IMR-90 (cell line): ENCODE measurements at regions not wholly inside any gene's neighbourhood (a gene's known extent, or its start where the extent isn't known, plus 50 kb on each side); places are given as distances from the start of the nearest gene placed in this dataset.

Experiments used
- ATAC-seq: fragments of 200-7000 bp; cut with Tn5 transposase; 2 replicates; pipeline ENCODE4 v1.9.1; 2020; ENCODE audit warnings: low read depth, mild to moderate bottlenecking, moderate library complexity
- BruUV-seq: library from RNA; stranded (reverse); fragments of 400-500 nt; replicated peaks from 2 replicates; lab custom pipeline; 2021; lab: Mats Ljungman, UMichigan
- CTCF ChIA-PET: fragments of 300-600 bp; formaldehyde crosslinking; extraction: SDS; loops from one replicate; lab custom pipeline; 2021; ENCODE audit warnings: antibody characterized with exemption; lab: Yijun Ruan, JAX
- POLR2A ChIA-PET: fragments of 300-600 bp; sonication (Branson Sonifier 250); formaldehyde crosslinking; loops from one replicate; lab custom pipeline; 2022; ENCODE audit warnings: antibody characterized with exemption; ENCODE audit not compliant: unreplicated experiment; lab: Charles Lee
- DNase-seq: peaks from one replicate; pipeline ENCODE4 v3.0.0; 2013
- H2AFZ ChIP-seq: replicated peaks from 2 replicates; pipeline ENCODE3; 2013; ENCODE audit warnings: low read length, mild to moderate bottlenecking; ENCODE audit not compliant: poor library complexity
- H2AK5ac ChIP-seq: 2 replicates; pipeline ENCODE4 v1.6.1; 2013; ENCODE audit warnings: low read depth, low read length, inconsistent platforms
- H2AK9ac ChIP-seq: replicated peaks from 2 replicates; pipeline ENCODE3; 2013; ENCODE audit warnings: mild to moderate bottlenecking, low read depth, low read length, moderate library complexity; ENCODE audit not compliant: poor library complexity
- H2BK120ac ChIP-seq: 2 replicates; pipeline ENCODE4 v1.6.1; 2013; ENCODE audit warnings: low read depth, low read length, inconsistent platforms
- H2BK15ac ChIP-seq: 3 replicates; pipeline ENCODE4 v1.6.1; 2013; ENCODE audit warnings: low read depth, low read length, inconsistent platforms
- H2BK20ac ChIP-seq: 2 replicates; pipeline ENCODE4 v1.6.1; 2013; ENCODE audit warnings: low read depth, mild to moderate bottlenecking, inconsistent platforms, low read length, moderate library complexity
- H2BK5ac ChIP-seq: 2 replicates; pipeline ENCODE4 v1.6.1; 2013; ENCODE audit warnings: mild to moderate bottlenecking, low read depth, low read length, inconsistent platforms; ENCODE audit not compliant: poor library complexity, severe bottlenecking
- H3K14ac ChIP-seq: replicated peaks from 2 replicates; pipeline ENCODE4 v1.6.1; 2013; ENCODE audit warnings: low read depth, low read length, inconsistent platforms
- H3K18ac ChIP-seq: 2 replicates; pipeline ENCODE4 v1.6.1; 2013; ENCODE audit warnings: low read depth, low read length, control low read depth
- H3K23ac ChIP-seq: 2 replicates; pipeline ENCODE4 v1.6.1; 2013; ENCODE audit warnings: low read depth, low read length, inconsistent platforms
- H3K27ac ChIP-seq: 2 replicates; pipeline ENCODE4 v1.5.1; 2013; ENCODE audit warnings: mild to moderate bottlenecking, control low read depth, low read length; ENCODE audit not compliant: insufficient read depth
- H3K27me3 ChIP-seq: 2 replicates; pipeline ENCODE4 v1.6.1; 2013; ENCODE audit warnings: low read length; ENCODE audit not compliant: control insufficient read depth, insufficient read depth
- H3K36me3 ChIP-seq: 2 replicates; pipeline ENCODE4 v1.6.1; 2013; ENCODE audit warnings: low read length, mixed read lengths; ENCODE audit not compliant: control insufficient read depth, insufficient read depth
- H3K4ac ChIP-seq: 2 replicates; pipeline ENCODE4 v1.6.1; 2013; ENCODE audit warnings: low read depth, low read length, inconsistent platforms
- H3K4me1 ChIP-seq: 2 replicates; pipeline ENCODE4 v1.6.1; 2013; ENCODE audit warnings: low read length, mixed read lengths; ENCODE audit not compliant: control insufficient read depth, insufficient read depth
- H3K4me2 ChIP-seq: 2 replicates; pipeline ENCODE4 v1.6.1; 2013; ENCODE audit warnings: low read depth, mild to moderate bottlenecking, control low read depth, low read length, moderate library complexity
- H3K4me3 ChIP-seq: 2 replicates; pipeline ENCODE4 v1.5.1; 2013; ENCODE audit warnings: low read depth, mild to moderate bottlenecking, control low read depth, low read length, moderate library complexity; ENCODE audit not compliant: insufficient read depth
- H3K56ac ChIP-seq: 2 replicates; pipeline ENCODE4 v1.6.1; 2013; ENCODE audit warnings: low read length, inconsistent platforms; ENCODE audit not compliant: insufficient read depth; ENCODE audit errors: extremely low read depth
- H3K79me1 ChIP-seq, 2 experiments: 2 replicates each; pipeline ENCODE4 v1.6.1; 2013; ENCODE audit warnings: low read length in 2 of 2, inconsistent platforms in 1 of 2, low read depth in 1 of 2
- H3K9ac ChIP-seq: 2 replicates; pipeline ENCODE4 v1.6.1; 2013; ENCODE audit warnings: low read depth, low read length, control low read depth
- H3K9me1 ChIP-seq: 2 replicates; pipeline ENCODE4 v1.6.1; 2013; ENCODE audit warnings: low read length, inconsistent platforms; ENCODE audit not compliant: insufficient read depth
- H3K9me3 ChIP-seq: 2 replicates; pipeline ENCODE4 v1.6.1; 2013; ENCODE audit warnings: low read length; ENCODE audit not compliant: control insufficient read depth, insufficient read depth
- H4K20me1 ChIP-seq: 2 replicates; pipeline ENCODE4 v1.6.1; 2013; ENCODE audit warnings: low read length, inconsistent platforms; ENCODE audit not compliant: insufficient read depth
- H4K5ac ChIP-seq: 2 replicates; pipeline ENCODE4 v1.6.1; 2013; ENCODE audit warnings: mild to moderate bottlenecking, low read depth, low read length, control low read depth
- H4K8ac ChIP-seq, 2 experiments: 2 replicates each; pipeline ENCODE4 v1.6.1; 2013; ENCODE audit warnings: low read depth in 2 of 2, low read length in 2 of 2, control low read depth in 1 of 2, inconsistent platforms in 1 of 2
- H4K91ac ChIP-seq: 2 replicates; pipeline ENCODE4 v1.6.1; 2013; ENCODE audit warnings: low read depth, low read length, inconsistent platforms; ENCODE audit not compliant: insufficient read depth
- CHD1 ChIP-seq: IDR thresholded peaks from 2 replicates; pipeline ENCODE4 v1.6.1; 2012; ENCODE audit warnings: low read depth, low read length, improper control_type of control experiment
- FOS ChIP-seq: fragments of 150-350 bp; IDR thresholded peaks from 2 replicates; pipeline ENCODE4 v1.6.1; 2016; ENCODE audit warnings: low read depth, low read length
- POLR2A ChIP-seq: IDR thresholded peaks from 2 replicates; pipeline ENCODE4 v1.6.1; 2012; ENCODE audit warnings: mild to moderate bottlenecking, low read depth, low read length
- RAD21 ChIP-seq: IDR thresholded peaks from 2 replicates; pipeline ENCODE4 v1.6.1; 2012; ENCODE audit warnings: low read length, improper control_type of control experiment
- WGBS, 2 experiments: methylation state at CpG; one replicate each; pipeline versions ENCODE4 v1.1.5 to v1.1.7; 2013; ENCODE audit warnings: missing lambda C conversion rate in 2 of 2; ENCODE audit not compliant: insufficient read length in 1 of 2; ENCODE audit errors: extremely low coverage in 2 of 2; 5-methylcytosine and 5-hydroxymethylcytosine counted together
- dilution Hi-C: fragments of 300-500 bp; cut with HindIII; formaldehyde crosslinking; loops from one replicate; pipeline ENCODE4 v1.14.3; 2018; ENCODE audit warnings: low sequenced_read_pairs; ENCODE audit not compliant: unreplicated experiment
- in situ Hi-C: fragments of 300-500 bp; cut with MboI; formaldehyde crosslinking; loops from 3 replicates; pipeline ENCODE4 v1.14.3; 2019; ENCODE audit warnings: low sequenced_read_pairs, inconsistent platforms, mixed read lengths
- intact Hi-C: fragments of 100-400 bp; cut with micrococcal nuclease; formaldehyde crosslinking; loops from 2 replicates; pipeline ENCODE4 v1.10.0; 2022

DNA sequence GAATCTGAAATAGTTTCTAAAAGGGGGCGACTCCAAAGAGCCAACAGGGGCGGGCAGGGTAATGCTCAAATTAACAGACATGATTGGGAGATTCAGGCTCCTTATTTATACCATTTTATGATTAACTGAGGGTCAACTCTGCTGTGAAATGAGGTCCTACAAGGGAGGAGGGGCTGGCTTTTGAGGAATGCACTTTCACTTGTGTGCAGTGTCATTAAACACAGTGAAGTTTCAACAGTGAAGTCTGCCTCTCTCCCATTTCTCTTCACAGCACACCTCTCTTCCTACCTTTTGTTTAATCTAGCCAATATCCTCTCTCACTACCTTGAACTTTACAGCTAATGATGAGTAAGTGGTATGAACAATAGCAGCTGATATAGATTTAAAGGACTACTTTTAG lies 557.3 kb upstream of the CITED2 start:
- no peak overlapping the region for H2AFZ ChIP-seq

More for the DNA sequence above, 557.3 kb upstream of the CITED2 start:
- no peak overlapping the region; the same call in 1 of the 2 replicates for H2BK120ac ChIP-seq
- 0 out of 2 replicates have a peak overlapping the region, but pooled peaks have one; percentile 3 for H3K4ac ChIP-seq
- no peaks in the 10 kb centered on the region for H4K20me1 ChIP-seq
- no peaks in the 10 kb centered on the region for H3K9me3 ChIP-seq
- intact Hi-C loops, result no loop called here
- H4K5ac ChIP-seq, result no peak overlapping the region
- in situ Hi-C loops, result no loop called here
- no peaks in the 10 kb centered on the region for H3K27me3 ChIP-seq
- no peak overlapping the region for H3K23ac ChIP-seq
- TF ChIP-seq CHD1 (no peak), FOS (no peak), RAD21 (no peak), POLR2A (no peak)
- no peak overlapping the region for H4K8ac ChIP-seq
- H3K4me2 ChIP-seq, result no peak overlapping the region
- H2BK15ac ChIP-seq, result no peak overlapping the region
- BruUV-seq, result no TSS peak
- no peaks in the 10 kb centered on the region for H3K36me3 ChIP-seq
- H2AK9ac ChIP-seq, result no peak overlapping the region
- ATAC-seq (no peak), DNase-seq (no peak)
- H3K79me1 ChIP-seq, result no peaks in the 10 kb centered on the region
- no peak overlapping the region for H3K14ac ChIP-seq
- H4K91ac ChIP-seq, result no peak overlapping the region
- no peak overlapping the region for H3K4me3 ChIP-seq
- CTCF ChIA-PET, result no interaction called here
- POLR2A ChIA-PET, result no interaction called here
- WGBS, 2 experiments, result no CpG with 5 or more reads among the region's 2 CpGs
- H2AK5ac ChIP-seq, result no peak overlapping the region
- no peak overlapping the region for H2BK5ac ChIP-seq
- no peaks in the 10 kb centered on the region; the same call in none of the 2 replicates for H3K4me1 ChIP-seq
- dilution Hi-C loops, result no loop called here
- peak overlapping the region; percentile 60 for H3K18ac ChIP-seq
- H2BK20ac ChIP-seq, result no peak overlapping the region
- H3K9me1 ChIP-seq, result peaks cover under 1% of the 10 kb centered on the region; the same call in 1 of the 2 replicates
- H3K56ac ChIP-seq, result no peak overlapping the region
- no peak overlapping the region for H3K27ac ChIP-seq
- H3K9ac ChIP-seq, result no peak overlapping the region
